Stimulated activated CD4-positive, alpha-beta T cell treated with anti-CD3 and anti-CD28 coated beads, TNF-alpha, amount 100 ng/mL, for 1 hour (primary cell): ENCODE measurements at regions not wholly inside any gene's neighbourhood (a gene's known extent, or its start where the extent isn't known, plus 50 kb on each side); places are given as distances from the start of the nearest gene placed in this dataset.

Experiments
- DNase-seq, 3 donors: peaks; one replicate each; pipeline ENCODE4 v3.0.0-alpha.2; 2020; ENCODE audit warnings: low read depth in 3 of 3, low spot score in 1 of 3

DNA sequence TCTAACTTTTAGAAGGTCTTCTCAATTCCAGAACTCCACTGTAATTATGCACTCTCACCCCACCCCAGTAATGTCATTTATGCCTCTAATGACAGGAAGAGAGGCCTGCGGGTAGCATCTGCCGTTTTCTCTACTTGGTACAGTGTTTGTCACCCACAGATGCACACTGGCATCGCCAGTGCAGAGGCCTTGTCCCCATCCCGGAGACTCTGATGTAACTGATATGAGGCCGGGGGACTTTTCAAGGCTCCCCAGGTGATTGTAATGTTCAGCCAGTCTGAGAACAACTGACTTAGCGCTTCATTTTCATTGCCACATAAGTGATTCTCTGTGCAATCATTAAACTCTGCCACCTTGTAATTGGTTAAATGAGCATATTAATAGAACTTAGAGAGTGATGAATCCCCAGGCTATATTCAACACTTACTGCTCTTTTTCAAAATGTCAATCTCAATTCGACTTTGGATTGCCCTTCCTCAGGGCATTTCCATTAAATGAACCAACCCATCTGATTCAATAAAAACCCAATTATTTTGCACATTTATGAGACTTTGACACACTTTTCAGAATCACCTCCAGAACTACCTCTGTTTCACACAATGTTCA lies 113.2 kb downstream of the HERPUD2 start:
- no peak for DNase-seq

DNA sequence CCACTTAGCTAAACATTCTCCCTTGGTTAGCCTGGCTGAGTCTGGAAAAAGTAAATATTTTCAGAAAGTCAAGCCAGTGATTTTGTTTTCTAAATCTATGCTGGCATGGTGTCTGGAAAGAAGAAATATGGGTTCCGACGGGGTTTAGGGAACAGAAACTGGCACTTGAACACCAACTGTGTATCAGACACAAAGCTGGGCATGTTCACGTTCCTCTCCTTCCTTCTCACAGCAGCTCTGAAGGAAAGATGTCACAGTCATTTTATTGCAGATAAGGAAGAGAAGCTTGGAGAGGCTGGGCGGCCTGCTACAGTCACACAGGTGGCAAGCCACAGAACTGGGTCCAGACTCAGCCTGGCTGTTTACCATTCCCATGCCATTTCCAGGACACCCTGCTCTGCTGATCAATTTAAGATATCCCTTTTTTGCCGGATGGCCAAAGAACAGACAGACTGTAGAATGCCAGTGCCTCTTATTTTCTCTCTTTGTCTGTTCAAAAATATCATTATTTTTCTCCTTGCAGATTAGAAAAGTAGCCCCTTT lies 118.8 kb downstream of the HERPUD2 start:
- DNase-seq: no peak

DNA sequence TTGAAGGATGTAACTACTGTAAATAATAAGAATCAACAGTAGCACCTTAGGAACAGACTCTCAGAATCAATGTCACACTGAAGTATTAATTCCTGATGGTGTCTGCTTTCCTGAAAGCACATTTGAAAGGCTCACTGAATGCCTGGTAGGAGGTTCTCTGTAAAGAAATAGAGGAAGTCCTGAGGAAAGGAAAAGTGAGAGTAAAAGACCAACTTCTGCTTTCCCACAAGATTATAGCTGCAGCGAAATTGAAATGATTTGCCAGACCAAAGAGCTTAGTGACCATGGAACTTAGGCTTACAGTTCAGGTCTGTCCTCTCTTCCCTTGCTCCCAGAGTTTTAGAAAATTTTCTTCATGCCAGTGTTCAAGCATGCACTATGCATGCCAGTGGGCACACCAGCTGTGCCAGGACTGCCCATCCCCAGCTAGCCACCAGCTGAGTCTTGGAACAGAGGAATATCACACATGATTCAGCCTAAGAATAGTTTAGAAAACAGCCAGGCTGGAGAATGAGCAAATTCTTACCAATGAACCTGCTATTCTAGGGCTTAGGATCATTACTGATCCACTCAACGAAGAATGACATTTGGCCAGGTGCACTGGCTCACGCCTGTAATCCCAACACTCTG lies 123.2 kb downstream of the HERPUD2 start:
- DNase-seq: no peak

DNA sequence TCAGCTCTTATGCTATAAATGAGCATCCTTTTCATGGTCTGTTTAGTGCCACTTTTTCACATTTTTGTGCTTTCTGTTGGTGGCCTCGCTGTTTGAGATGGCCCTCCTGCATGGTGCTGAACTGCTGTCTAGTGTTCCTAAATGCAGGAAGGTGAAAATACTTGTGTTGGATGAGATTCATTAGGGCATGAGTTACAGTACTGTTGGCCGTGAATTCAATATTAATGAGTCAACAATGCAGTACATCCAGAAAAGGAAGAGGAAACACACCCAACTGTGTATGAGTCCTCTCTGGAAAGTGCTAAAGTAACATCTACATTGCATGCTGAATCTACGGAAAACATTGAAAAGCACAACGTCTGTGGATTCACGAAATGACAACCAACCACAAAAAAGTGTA lies 124.0 kb downstream of the HERPUD2 start:
- DNase-seq: no peak

DNA sequence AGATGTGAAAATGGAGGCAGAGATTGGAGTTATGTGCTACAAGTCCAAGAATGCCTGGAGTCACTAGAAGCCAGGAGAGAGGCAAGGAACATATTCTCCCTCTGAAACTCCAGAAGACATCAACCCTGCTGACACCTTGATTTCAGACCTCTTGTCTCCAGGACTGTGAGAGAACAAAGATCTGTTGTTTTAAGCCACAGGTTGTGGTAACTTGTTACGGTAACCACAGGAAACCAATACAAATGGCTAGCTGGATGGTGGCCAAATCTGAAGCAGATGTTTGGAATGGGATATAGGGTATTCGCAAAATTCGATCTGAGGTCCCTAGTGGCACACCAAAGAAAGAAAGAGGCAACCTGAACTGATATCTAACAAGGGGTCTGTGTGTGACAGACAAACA lies 129.0 kb downstream of the HERPUD2 start:
- DNase-seq: no peak

DNA sequence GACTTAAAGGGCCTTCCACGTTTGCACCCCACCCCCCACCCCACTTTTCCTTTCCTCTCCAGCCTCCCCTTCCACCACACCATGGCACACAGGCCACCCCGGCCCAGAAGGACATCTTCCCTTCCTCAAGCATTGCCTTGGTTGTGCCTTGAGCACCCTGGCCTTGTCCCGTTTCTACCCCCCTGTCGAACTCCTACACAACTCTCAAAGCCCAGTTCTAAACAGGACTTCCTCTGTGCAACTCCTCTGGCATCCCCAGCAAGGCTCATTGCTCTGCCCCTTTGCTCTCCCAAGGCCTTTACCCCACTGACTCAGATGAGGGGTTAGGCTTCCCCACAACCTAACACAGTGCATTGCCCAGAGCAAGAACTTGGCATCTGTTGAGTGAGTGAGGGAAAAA lies 136.1 kb downstream of the HERPUD2 start:
- DNase-seq: no peak

DNA sequence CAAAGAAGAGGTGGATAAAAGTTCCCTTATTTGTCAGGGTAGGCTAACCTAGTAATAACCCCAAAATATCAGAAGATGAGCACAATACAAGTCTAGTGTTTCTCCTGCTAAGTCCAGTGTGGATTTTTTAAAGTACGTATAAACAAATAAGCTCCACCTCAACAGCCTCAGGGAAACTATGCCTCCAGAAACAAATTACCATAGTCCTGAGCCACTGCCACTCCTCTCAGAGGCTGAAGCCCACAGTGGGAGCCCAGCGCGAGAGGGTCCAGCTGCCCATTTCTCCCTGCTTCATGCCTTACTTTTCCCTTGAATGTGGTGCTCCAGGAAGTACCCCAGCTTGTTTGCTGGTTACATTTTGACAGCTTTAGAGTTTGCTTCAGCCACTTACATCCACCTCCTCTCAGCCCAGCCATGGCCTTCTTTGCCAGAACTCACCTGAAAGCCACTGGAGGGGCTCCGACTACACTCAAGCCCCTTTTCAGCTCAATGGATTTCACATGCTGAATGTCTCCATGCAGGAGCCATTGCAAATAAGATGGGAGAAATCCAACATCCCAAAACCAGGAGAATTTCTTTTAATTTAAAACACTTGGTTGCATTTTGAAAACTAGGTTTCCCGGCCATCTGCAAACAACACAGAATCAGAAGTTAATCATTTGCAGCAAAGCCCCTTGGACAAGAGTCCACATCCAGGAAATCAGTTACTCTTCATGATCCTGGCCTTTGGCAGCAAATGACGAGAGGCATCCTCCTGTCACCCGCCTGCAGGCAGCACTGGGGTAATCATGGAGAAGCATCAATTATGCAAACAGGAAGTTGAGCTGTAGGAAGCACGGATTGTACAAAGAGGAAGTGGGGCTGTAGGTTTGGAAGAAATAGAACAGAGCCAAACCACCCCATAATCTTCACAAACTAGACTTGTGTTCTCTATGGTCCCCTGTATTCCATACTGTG lies 138.1 kb downstream of the HERPUD2 start:
- no peak for DNase-seq

DNA sequence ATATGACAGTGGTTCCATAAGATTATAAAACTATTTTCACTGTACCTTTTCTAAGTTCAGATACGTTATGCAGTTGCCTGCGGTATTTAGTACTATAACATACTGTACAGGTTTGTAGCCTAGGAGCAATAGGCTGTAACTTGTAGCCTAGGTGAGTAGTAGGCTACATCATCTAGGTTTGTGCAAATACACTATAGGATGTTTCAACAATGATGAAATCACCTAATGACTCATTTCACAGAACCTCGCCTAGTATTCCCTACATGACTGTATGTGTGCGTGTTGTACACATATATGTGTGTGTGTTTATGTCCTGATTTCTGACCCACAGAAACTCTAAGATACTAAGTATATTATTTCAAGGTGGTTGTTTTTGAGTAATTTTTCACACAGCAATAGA lies 139.0 kb downstream of the HERPUD2 start:
- no peak for DNase-seq

DNA sequence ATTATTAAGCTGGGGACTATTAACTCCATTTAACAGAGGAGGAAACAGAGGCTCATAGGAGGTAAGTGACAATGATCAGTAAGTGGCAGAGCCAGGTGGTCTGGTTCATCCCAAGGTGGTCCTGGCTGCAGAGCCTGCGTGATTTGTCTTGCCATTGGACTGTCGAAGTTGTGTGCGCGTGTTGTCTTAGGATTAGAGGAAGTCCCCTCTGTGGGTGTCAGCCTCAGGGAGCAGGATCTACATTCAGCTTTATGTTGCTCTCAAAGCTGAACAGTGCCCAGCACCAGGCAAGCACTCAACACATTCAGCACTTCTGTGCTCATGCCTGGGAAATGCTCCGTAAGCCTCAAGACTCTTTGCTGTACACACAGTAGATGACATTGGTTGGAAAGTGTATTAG lies 139.5 kb downstream of the HERPUD2 start:
- DNase-seq: no peak

DNA sequence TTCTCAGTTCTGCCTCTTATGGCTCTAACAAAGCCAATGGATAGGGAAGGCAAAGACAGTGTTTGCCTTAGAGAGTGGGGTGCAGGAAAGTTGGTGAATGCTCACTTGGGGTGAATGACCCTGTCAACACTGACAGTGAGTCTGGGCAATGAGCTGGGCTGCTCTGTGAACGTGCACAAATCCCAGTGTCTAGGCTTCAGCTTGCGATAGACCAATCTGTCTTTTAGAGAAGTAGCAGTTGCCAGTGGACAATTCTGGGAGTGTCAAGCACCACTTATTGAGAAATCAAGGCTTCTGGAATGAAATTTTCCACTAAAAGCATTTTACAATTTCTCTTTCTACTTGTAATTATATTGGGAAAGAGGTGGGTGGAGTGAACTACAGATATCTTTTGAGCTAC lies 141.4 kb downstream of the HERPUD2 start:
- no peak for DNase-seq

DNA sequence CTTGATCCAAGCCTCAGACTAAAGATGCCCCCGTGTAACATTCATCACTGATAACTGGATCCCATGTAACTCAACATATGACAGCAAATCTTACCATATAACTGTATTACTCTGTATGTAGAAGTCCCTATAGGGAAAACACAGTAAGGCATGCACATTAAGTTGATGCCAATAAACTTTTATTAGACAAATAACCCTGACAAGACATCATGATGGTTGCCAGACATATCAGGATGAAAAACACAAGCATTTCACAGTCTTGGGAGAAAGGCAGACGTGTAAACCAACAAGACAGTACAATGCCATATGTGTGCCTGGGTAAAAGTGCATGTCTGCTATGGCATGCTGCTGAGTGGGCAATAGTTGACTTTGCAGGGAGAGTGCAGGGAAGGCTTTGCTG lies 142.2 kb downstream of the HERPUD2 start:
- DNase-seq: no peak

DNA sequence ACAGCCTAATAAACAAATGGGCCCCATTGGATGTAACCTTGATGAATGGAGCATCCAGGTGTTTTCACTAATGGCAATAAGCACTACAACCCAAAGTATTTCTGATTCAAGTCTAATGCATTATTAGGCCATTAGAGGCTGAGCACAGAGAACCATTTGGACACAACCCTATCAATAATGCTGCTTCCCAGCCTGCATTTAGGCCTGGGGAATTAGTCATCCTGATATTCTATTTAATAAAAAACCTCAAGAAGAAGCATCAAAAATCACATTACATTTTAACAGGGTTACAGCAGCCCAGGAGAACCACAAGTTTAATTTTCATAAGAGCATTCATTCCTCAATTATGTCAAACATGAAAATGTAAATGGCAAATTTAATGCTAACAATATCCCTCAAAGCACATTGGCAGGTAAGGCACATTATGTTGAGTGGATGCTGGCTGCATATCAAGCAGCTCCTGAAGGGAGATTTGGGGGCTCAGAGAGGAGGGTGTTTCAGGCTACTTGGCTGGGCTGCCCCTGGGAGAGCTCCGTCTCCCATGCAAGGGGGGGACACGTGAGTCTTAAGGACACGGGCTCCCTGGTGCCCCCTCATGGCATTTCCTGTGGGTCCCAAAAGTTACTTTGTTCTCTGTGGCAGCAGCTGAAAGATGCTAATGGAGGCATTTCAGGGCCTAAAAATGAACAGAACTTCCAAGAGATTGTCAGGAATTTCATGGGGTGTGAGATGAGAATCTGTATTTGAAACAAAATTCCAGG lies 143.4 kb downstream of the HERPUD2 start:
- no peak for DNase-seq

DNA sequence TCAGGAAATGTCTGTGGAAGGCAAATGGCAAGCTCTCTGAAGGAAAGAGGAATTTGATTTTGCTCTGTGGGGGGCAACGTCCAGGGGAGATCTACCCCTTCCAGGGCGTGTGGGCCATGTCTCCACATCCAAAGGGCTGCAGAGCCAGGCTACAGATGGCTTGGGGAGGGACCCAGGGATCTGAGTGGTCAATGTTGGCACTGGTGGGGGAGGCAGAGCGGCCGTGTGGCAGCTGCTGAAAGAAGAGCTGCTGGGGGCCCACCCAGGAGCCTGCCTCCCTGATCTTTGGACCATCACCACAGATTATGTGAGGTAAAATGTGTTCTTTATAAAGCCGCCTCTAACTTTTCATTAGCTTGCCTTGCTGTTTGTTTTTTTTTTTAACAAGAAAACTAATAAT lies 144.1 kb downstream of the HERPUD2 start:
- no peak for DNase-seq

DNA sequence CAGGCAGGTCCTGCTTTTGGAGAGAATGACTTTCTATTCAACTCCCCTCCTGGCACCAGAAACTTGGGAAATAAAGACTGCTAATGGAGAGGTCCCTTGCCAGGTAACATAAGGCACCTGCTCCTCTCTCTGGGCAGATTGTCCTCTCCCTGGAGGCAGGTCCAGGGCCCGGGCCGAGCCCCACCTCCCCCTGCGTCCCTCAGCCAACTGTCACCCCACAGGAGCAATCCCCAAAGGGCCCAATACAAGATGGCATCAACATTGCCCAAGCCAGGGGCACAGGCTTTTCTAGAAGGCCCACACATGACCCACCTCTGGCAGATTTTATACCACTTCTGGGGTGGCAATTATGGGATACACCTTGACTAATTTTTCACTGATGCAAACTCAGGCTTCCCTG lies 145.2 kb downstream of the HERPUD2 start:
- no peak for DNase-seq

DNA sequence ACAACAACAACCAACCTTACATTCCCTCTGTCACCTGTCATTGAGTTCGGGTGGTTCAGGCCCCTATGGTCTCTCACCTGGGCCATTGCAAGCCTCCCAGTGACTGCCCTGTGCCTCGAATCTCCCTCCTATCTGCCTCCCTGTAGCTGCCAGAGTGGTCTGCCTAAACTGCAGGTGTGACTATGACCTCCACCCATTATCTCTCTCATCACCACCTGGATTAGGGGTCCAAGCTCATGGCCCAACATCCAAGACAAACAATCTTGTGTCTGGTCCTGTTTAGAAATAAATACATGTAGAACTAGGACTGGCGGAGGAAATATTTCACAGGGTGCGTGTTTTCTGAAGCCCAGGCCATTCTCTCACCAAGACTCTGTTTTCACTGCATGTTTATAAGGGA lies 146.6 kb downstream of the HERPUD2 start:
- DNase-seq: no peak

DNA sequence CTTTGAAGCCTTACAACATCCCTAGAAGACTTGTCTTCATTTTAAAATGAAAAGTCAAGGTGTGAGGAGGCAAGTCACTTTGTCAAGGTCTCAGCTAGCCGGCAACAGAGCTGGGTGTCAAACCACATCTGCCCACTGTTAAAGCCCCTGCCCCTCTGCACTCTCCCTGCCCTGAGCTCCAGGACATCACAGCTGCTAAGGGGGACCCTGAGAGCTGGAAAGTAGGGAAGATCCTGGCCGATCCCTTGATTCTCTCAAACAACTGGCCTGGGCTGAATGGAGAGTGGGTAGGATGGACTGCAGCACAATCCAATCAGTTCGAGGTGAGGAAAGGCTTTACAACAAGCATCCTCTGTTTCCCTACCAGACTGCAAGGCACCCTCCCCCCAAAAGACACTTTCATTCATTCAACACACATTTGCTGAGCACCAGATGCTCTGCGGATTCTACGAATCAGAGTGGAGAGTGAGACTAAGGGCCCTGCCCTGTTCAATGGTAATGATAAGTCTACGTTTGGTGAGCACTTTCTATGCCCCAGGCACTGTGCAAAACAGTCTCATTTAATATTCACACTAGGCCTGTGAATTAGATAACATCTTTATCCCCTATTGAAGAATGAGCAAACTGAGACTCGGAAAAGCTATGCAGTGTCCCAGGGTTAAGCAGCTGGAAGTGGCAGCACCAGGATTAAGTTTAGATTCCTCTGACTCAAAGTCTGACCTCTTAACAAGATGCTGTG lies 148.1 kb downstream of the HERPUD2 start:
- no peak for DNase-seq

DNA sequence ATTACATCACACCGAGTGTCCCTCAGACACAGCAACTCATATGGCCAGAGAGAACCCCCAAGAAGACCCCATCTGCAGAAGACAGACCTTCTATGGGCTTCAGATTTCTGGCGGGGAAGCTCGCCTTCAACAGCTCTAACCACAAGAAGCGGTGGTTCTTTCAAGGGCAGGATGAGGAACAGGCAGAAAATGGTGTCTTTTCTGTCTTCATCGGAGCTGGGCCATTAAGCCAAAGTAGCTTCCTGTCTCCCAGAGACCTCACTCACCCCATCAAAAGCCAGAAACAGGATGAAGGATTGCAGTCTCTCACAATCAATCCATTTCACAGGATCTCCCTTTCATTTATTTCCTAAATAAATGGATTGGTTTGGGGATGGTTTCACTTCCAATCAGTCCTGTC lies 149.1 kb downstream of the HERPUD2 start:
- DNase-seq: no peak

DNA sequence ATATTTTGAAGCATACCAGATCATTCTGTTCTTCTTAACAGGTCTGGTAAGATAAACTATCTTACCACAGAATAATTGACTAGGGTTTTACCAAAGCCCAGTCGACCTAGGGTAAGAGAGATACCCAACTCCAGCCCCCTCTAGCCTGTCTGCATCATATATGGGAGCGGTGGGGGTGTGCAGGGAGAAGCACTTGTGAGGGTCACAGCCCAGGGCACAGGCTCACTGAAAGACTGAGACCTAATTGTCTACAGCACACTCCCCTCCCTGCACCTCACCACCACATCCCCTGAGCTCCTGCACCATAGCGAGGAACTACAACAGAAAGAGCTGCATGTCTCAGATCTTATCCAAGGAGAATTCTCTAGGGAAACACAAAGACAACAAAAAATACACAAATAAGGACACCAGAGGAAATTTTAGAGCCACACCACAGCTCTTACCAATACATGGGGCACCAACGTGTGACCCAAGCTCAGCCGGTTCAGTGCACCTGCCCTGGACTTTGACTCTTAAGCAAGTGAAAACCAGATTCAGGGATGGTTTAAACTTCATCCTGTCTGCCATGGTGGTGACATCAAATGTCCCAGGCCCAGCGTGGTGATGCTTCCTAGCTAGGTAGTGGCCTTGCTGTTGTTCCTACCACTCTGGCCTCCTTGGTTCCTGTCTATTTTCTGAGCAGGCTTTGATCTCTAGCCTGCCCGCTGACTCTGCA lies 150.8 kb downstream of the HERPUD2 start:
- DNase-seq: no peak

DNA sequence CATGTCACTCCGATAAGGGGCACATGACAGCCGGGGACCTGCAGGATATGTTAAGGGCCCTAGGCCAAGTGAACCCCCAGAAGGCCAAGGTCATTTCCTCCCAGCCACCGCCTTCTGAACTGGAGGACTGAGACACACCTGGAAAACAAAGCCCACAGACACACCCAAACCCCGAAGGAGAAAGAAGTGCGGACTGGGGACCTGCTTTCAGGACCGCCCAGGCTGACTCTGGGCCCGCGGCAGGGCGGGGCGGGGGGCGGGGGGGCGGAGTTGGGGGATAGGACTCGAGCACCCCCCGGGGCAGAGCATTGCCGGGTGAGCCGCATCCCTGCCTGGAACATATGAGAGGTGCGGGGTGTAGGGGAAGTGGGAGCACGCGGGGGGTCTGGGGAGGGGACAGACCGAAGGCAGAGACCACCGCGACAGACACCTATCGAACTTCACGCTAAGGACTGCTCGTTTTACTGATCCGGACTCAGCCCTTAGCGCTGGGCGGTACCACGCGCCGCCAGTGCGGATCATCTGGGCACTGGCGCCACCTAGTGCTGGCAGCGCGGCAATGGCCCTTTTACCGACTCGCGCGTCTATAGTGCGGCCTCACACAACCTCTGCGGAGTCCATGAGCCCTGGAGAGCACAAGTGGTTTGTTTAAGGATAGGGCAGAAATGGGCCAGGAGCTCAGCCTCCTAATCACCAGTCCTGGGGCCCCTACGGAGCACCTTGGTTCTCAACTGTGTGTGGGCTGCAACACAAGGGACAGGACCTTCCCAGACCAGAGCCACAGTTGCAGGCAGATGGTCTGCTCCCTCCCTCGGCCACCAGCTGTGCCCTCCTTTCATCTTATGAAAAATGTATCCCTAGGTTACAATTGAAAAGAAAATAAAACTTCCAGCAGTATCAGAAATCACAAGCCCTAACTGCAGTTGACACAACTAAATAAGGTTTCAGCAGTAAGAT lies 157.6 kb downstream of the HERPUD2 start:
- peak; percentile 38 to 73 (median 44) for DNase-seq
